Activated CD4-positive, alpha-beta T cell treated with anti-CD3 and anti-CD28 coated beads, Interleukin-2, amount 10 ng/mL, durations not matched to agents 24 days and 14 days (primary cell): ENCODE measurements at regions not wholly inside any gene's neighbourhood (a gene's known extent, or its start where the extent isn't known, plus 50 kb on each side); places are given as distances from the start of the nearest gene placed in this dataset.

Experiments used
- DNase-seq: peaks from one replicate; pipeline ENCODE4 v3.0.0; 2022
- H3K27ac Mint-ChIP-seq: one replicate; pipeline ENCODE4 v1.8.0; 2022; ENCODE audit warnings: mild to moderate bottlenecking, mixed read lengths
- H3K27me3 Mint-ChIP-seq: one replicate; pipeline ENCODE4 v1.8.0; 2022; ENCODE audit warnings: mixed read lengths
- H3K36me3 Mint-ChIP-seq: one replicate; pipeline ENCODE4 v1.8.0; 2022; ENCODE audit warnings: low read depth, mild to moderate bottlenecking, mixed read lengths
- H3K4me1 Mint-ChIP-seq: one replicate; pipeline ENCODE4 v1.8.0; 2021; ENCODE audit warnings: mixed read lengths
- H3K4me3 Mint-ChIP-seq: one replicate; pipeline ENCODE4 v1.8.0; 2022; ENCODE audit warnings: mild to moderate bottlenecking, moderate library complexity, mixed read lengths
- H3K9me3 Mint-ChIP-seq: one replicate; pipeline ENCODE4 v1.8.0; 2021; ENCODE audit warnings: mixed read lengths
- intact Hi-C: fragments of 100-400 bp; cut with micrococcal nuclease; formaldehyde crosslinking; loops from one replicate; pipeline ENCODE4 v1.15.1; 2023

DNA sequence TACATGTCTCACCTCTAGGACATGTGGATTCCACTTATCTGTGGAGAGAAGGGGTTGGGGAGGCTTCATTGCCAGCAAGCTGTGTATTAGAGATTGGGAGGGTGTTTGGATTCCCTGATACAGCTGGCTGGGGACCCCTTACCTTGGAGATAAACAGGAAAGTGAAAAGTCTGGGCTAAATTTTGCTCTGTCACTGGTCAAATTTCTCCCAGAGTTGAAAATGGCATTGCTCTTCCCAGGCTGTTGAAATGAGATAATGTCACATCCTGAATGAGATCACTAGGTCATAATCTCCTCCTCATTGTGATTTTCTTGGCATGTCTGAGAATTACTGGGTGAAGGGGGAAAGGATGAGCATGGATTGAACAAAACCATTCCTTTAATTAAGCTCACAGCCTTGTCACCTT, 265.0 kb upstream of the PARD3B start:
- Mint-ChIP-seq H3K27me3 (peaks cover 36% of the 10 kb centered on the region), H3K4me3 (no peak overlapping the region), H3K4me1 (no peaks in the 10 kb centered on the region), H3K36me3 (no peaks in the 10 kb centered on the region), H3K27ac (no peak overlapping the region), H3K9me3 (no peaks in the 10 kb centered on the region)
- DNase-seq: no peak
- intact Hi-C loops: no loop called here

DNA sequence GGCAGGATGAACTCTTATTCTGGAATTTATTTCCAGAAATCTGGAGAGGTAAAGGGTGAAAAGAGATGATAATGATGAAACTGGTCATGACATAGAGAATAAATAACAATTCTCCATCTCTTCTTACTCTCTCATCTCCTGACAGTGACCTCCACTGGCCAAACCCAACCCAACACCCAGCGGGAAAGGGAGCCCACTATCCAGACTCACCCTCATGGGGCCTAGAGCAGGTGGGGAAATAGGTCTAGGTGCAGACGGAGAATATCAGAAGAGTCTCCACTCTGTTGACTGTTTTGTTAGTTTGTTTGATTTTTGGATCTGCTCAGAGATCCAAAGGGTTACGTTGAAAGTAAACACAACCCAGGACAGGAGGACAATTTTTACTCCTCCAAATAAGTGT, 263.2 kb upstream of the PARD3B start:
- no peak overlapping the region for H3K4me3 Mint-ChIP-seq
- no peaks in the 10 kb centered on the region for H3K36me3 Mint-ChIP-seq

DNA sequence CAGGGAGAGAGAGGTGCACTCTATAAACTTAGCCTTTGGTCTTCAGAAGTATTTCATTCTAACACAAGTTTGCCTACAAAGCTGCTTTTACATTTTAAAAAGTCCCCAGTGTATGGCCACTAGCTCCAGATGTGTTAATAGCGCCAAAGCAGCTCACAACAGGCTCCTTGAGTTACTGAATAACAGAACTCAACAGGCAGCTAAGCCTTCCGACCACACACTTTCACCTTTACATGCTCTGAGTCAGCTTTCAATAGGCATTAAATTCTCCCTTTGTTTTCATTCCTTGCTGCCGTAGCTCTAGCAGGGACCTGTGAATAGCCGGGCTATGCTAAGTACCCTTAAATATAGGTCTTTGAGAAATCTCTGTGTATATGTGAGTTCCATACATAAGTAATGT, 262.8 kb upstream of the PARD3B start:
- Mint-ChIP-seq H3K36me3 (no peaks in the 10 kb centered on the region), H3K4me1 (no peaks in the 10 kb centered on the region), H3K9me3 (no peaks in the 10 kb centered on the region), H3K27me3 (peaks cover 33% of the 10 kb centered on the region), H3K4me3 (no peak overlapping the region), H3K27ac (no peak overlapping the region)
- no peak for DNase-seq
- intact Hi-C loops: no loop called here

More for the DNA sequence above, 263.2 kb upstream of the PARD3B start:
- no peak overlapping the region for H3K27ac Mint-ChIP-seq
- intact Hi-C loops: no loop called here
- H3K4me1 Mint-ChIP-seq: no peaks in the 10 kb centered on the region
- DNase-seq: no peak
- H3K9me3 Mint-ChIP-seq: no peaks in the 10 kb centered on the region
- peaks cover 33% of the 10 kb centered on the region for H3K27me3 Mint-ChIP-seq

DNA sequence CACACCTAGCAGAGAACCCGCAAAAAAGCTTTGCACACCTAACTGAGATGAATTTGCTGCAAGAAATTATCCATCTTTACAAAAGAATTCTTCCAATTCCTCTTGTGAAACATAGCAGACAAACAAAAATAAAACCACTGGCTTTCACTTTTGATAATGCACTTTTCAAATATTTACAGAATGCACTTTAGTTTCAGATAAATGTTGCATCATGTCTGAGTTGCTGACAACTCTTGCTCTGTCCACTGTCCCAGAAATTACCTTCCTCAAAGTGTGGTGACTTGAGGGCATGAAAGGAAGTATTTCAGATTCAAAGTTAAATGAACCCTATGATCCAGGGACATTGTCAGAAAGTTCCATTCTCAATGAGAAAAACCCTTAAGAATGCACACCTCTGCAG, 256.2 kb upstream of the PARD3B start:
- H3K4me1 Mint-ChIP-seq: no peaks in the 10 kb centered on the region
- H3K9me3 Mint-ChIP-seq: no peaks in the 10 kb centered on the region
- no peak overlapping the region for H3K4me3 Mint-ChIP-seq
- H3K36me3 Mint-ChIP-seq: no peaks in the 10 kb centered on the region
- intact Hi-C loops: no loop called here
- no peak overlapping the region for H3K27ac Mint-ChIP-seq
- peaks cover 21% of the 10 kb centered on the region for H3K27me3 Mint-ChIP-seq
- DNase-seq: no peak

DNA sequence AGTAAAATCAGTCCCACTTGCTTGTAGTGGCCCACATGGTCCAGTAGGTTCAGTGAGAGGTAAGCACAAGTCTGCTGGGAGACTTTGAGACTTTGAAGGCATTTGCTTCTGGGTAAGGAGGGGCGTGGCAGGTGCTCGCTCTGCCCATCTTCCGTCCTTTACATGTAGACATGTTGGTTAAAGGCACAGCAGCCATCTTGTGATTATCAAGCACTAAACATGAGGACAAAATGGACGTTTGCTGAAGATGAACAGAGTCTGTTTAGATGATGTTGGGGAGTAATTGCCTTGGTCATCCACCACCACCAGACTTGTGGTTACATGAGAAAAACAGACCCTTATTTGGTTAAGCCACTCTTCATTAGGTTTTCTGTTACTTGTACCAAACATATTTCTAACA, 252.8 kb upstream of the PARD3B start:
- Mint-ChIP-seq H3K27me3 (peaks cover 27% of the 10 kb centered on the region), H3K9me3 (no peaks in the 10 kb centered on the region), H3K4me3 (no peak overlapping the region), H3K4me1 (no peaks in the 10 kb centered on the region), H3K27ac (no peak overlapping the region), H3K36me3 (no peaks in the 10 kb centered on the region)
- intact Hi-C loops: no loop called here
- no peak for DNase-seq

DNA sequence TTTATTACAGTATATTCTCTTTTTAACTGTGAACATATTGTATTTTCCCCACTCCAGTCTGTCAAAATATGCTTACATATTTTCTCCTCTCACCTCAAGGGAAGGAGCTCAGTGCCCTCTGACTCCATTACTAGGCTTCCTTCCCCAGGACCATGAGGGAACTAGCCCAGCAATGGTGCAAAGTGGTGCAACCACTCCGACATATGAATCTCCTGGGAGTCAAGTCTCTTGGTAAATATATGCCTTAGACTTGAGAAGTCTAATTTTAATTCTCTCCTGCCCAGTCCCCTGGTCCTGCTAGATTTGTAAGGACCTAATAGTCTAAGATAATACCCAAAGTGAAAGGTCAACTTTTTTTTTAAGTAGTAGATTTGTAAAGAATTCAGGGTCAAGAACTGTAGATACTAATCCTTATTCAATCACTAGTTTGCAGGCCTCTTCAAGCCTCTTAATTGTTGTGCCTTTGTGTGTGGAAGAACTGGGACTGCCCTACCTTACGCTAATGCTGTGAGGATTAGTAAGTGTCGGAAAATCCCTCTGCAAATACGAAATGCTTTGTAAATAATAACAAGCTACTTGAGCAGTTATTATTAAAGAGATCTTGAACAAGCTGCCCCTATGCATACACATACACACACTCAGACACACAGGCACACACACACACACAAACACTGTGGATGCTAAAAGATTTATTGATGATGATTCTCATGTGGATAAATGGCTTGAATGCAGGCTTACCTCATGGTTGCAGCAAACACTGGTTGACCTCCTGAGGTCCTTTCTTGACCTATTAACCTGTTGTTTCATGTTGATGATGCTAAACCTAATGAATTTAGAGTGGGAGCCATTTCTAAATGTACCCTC, 251.2 kb upstream of the PARD3B start:
- no peak for DNase-seq
- Mint-ChIP-seq H3K36me3 (no peaks in the 10 kb centered on the region), H3K4me1 (no peaks in the 10 kb centered on the region), H3K27me3 (peaks cover 26% of the 10 kb centered on the region), H3K9me3 (no peaks in the 10 kb centered on the region), H3K4me3 (no peak overlapping the region), H3K27ac (no peak overlapping the region)
- intact Hi-C loops: no loop called here

DNA sequence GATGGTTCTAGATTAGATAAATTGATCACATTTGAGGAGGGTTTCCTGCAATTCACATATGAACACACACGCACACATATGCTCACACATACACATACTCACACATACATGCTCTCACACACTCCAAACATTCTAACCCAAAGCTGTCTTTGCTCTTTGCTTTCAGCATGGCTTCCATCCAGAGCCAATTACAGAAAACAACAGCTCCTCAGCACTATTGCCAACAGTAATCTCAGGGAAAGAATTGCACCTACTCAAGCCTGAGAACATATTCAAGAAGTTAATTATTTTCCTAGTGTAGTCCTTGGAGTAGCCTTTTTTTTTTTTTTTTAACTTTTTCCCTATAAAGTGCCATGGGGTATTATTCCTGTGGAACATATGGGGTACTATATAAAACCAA, 246.9 kb upstream of the PARD3B start:
- Mint-ChIP-seq H3K36me3 (no peaks in the 10 kb centered on the region), H3K9me3 (no peaks in the 10 kb centered on the region), H3K4me1 (no peaks in the 10 kb centered on the region), H3K4me3 (no peak overlapping the region), H3K27ac (no peak overlapping the region), H3K27me3 (peaks cover 28% of the 10 kb centered on the region)
- no peak for DNase-seq
- intact Hi-C loops: no loop called here

DNA sequence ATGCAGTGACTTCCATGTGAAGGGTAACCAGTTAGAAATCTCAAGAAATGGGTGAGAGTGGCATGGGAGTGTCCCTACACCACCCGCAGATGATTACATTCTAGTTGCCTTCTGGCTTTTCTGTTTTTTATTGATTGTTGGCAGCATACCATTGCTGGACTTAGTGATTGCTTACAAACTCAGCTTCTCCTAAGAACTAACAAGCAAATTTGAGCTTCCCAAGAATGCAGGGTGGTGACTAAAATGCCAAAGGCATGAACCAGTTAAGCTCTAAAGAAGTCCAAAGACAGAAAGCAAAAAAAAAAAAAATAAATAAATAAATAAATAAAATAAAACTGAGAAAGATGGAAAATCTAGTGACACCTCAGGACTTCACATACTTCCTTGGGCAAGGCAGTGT, 245.5 kb upstream of the PARD3B start:
- peaks cover 26% of the 10 kb centered on the region for H3K27me3 Mint-ChIP-seq
- no peaks in the 10 kb centered on the region for H3K4me1 Mint-ChIP-seq

DNA sequence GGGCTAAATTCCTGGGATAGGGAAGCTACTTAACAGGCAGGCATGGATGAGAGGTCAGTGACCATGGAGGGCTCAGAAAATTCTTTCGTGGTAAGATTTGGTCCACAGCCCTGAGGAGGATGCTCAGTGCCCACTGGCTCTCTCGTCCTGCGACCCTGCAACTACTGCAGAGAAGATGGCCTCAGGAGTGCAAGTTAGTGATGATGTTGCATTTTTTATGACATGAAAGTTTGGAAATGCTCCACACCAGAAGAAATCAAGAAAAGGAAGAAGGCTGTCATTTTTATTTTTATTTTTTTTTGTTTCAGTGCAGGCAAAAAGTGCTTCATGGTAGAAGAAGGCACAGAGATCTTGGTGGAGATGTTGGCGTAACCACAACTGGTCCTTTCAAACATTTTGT, 238.6 kb upstream of the PARD3B start:
- no peak overlapping the region for H3K4me3 Mint-ChIP-seq
- no peaks in the 10 kb centered on the region for H3K36me3 Mint-ChIP-seq
- H3K4me1 Mint-ChIP-seq: no peaks in the 10 kb centered on the region
- peaks cover 23% of the 10 kb centered on the region for H3K27me3 Mint-ChIP-seq
- no peak for DNase-seq
- H3K27ac Mint-ChIP-seq: no peak overlapping the region
- H3K9me3 Mint-ChIP-seq: no peaks in the 10 kb centered on the region
- intact Hi-C loops: no loop called here

More for the DNA sequence above, 245.5 kb upstream of the PARD3B start:
- Mint-ChIP-seq H3K4me3 (no peak overlapping the region), H3K27ac (no peak overlapping the region), H3K9me3 (no peaks in the 10 kb centered on the region), H3K36me3 (no peaks in the 10 kb centered on the region)
- intact Hi-C loops: no loop called here
- DNase-seq: no peak

DNA sequence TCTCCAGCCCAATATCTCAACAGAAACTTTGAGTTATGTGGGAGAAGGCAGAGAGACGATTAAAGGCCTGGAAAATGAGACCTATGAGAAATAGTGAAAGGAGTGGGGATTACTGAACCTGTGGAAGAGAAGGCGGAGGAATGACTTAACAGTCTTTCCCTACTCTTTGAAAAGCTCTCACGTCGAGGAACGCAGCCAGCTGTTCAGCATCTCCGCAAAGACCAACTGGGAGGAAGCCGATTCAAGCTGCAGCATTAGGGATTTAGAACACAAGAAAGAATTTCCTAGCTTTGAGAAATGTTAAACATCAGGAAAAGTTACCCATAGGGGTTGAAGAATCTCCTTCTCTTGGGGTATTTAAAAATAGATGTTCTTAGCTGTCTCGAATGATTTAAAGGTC, 233.2 kb upstream of the PARD3B start:
- Mint-ChIP-seq H3K36me3 (no peaks in the 10 kb centered on the region), H3K4me3 (no peak overlapping the region), H3K27ac (no peak overlapping the region), H3K9me3 (no peaks in the 10 kb centered on the region), H3K27me3 (peaks cover 21% of the 10 kb centered on the region), H3K4me1 (no peaks in the 10 kb centered on the region)
- intact Hi-C loops: no loop called here
- no peak for DNase-seq

DNA sequence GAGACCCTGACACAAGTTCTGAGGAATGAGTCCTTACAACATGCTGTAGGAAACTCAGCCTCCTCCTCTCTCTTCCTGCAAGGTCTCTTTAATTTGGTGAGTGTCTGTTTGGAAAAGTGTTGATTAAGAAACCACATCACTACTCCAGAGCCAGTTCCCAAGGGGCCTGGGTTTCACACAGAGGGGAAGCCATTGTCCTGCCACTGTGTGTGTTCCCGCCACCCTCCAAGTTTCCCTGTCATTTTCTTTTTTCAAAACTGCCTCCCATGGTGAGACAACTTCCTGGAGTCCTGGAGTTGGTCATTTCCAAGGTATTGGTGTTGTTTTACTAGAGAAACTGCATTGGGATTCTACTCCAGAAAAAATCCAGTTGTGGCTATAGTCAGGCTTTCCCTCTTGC, 232.0 kb upstream of the PARD3B start:
- Mint-ChIP-seq H3K4me3 (no peak overlapping the region), H3K9me3 (no peaks in the 10 kb centered on the region), H3K27ac (no peak overlapping the region), H3K36me3 (no peaks in the 10 kb centered on the region), H3K27me3 (peaks cover 26% of the 10 kb centered on the region), H3K4me1 (no peaks in the 10 kb centered on the region)
- intact Hi-C loops: no loop called here
- DNase-seq: no peak

DNA sequence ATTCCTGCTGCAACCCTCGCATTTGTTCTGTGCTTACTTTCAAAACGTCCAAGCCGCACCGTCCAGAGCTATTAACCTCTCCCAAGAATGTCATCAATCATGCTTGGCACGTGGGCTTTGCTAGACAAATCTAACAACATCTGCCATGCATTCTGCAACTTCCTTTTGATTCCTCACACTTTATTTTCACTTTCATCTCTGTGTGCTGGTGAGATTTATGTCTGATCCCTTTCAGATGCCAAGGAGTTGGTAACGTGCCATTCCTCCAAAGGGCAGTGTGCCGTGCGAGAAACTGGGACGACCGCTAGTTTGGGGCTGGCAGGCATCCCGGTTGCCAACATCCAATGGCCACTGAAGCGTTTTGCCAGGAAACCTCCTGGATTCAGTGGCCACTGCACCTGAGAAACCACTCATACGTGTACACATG, 230.0 kb upstream of the PARD3B start:
- Mint-ChIP-seq H3K27me3 (peaks cover 24% of the 10 kb centered on the region), H3K4me3 (no peak overlapping the region), H3K27ac (no peak overlapping the region), H3K36me3 (no peaks in the 10 kb centered on the region), H3K4me1 (no peaks in the 10 kb centered on the region), H3K9me3 (no peaks in the 10 kb centered on the region)
- no peak for DNase-seq
- intact Hi-C loops: no loop called here

DNA sequence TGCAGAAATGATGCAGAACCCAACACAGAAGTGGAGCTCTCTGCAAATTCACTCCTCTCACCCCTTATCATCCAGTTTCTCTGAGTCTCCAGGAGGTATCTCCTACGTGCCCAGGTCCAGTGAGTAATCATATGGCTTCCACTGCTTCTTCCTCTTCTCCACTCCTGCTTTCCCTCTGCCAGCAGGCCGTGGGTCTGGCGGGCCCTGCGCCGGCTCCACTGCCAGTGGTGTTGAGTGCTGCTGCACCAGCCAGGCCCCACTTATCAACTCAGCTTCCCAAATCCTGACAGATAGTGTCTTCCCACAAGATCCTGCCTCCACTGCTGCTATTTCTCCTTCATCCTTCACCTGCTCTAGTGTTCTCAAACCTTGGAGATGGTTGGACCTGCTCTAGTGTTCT, 227.6 kb upstream of the PARD3B start:
- Mint-ChIP-seq H3K36me3 (no peaks in the 10 kb centered on the region), H3K4me1 (peaks cover 5% of the 10 kb centered on the region), H3K27me3 (peaks cover 23% of the 10 kb centered on the region), H3K9me3 (no peaks in the 10 kb centered on the region), H3K27ac (no peak overlapping the region), H3K4me3 (no peak overlapping the region)
- intact Hi-C loops: no loop called here
- DNase-seq: no peak

DNA sequence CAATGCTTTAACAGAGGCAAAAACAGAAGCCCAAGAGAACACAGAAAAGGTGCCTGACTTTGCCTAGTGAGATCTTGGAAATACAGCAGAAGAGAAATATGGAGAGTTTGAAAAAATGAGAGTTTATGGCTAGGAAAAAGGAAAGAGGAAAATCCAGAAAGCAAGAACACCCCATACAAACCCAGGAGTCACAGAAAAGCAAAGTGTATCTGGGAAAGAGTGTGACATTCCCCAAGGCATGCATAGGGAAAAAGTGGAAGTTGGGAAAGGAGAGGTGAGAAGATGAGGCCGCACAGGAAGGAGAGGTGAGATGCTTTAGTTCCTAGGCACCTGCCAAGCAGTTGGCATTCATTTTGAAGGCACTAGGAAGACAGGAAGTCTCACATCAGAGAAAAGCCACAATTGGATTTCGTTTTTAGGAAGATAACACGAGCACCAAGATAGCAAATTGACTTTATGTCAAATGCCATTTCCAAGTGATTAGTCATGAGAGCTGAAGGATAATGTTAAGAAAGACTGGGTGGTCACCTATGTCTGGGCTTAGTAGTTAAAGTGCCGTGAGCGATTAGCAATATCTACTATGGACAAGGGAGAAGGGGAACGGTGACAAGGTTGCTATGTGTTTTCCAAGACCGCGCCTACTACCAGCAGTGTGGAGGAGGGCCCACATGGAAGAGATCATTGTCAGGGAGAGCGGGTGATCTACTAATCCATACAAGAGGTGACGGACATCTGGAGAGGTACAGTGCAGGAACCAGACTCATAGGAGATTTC, 224.1 kb upstream of the PARD3B start:
- intact Hi-C loops: loop anchor here (10.0 kb wide), 1 partner anchor 176 kb away; no protein-coding TSS in a partner anchor

More for the DNA sequence above, 224.1 kb upstream of the PARD3B start:
- DNase-seq: no peak
- no peak overlapping the region for H3K4me3 Mint-ChIP-seq
- H3K36me3 Mint-ChIP-seq: no peaks in the 10 kb centered on the region
- H3K27me3 Mint-ChIP-seq: peaks cover 16% of the 10 kb centered on the region
- H3K27ac Mint-ChIP-seq: no peak overlapping the region
- H3K4me1 Mint-ChIP-seq: peaks cover 5% of the 10 kb centered on the region
- H3K9me3 Mint-ChIP-seq: no peaks in the 10 kb centered on the region
